H7 (cell line): ENCODE measurements at regions not wholly inside any gene's neighbourhood (a gene's known extent, or its start where the extent isn't known, plus 50 kb on each side); places are given as distances from the start of the nearest gene placed in this dataset.

ENCODE experiments used
- DNase-seq: peaks from one replicate; pipeline ENCODE4 v3.0.0; 2012
- H3K27me3 ChIP-seq: 2 replicates; pipeline ENCODE4 v1.6.0; 2011; ENCODE audit warnings: mild to moderate bottlenecking, low read length; ENCODE audit not compliant: control insufficient read depth, insufficient read depth
- H3K36me3 ChIP-seq: replicated peaks from 2 replicates; pipeline ENCODE4 v1.5.1; 2011; ENCODE audit warnings: low read length; ENCODE audit not compliant: control insufficient read depth, insufficient read depth
- H3K4me3 ChIP-seq: 2 replicates; pipeline ENCODE4 v1.5.1; 2011; ENCODE audit warnings: low read depth, mild to moderate bottlenecking, control low read depth, low read length, moderate library complexity; ENCODE audit not compliant: insufficient read depth

GRCh38 chr2:128377071-128377910, 58.6 kb upstream of the HS6ST1 start:
- Histone ChIP-seq H3K36me3 (no peaks in the 10 kb centered on the region), H3K27me3 (peaks cover 2% of the 10 kb centered on the region; the same call in 1 of the 2 replicates), H3K4me3 (no peak overlapping the region)
- DNase-seq: peak; percentile 57

GRCh38 chr2:128378231-128379020, 59.8 kb upstream of the HS6ST1 start:
- Histone ChIP-seq H3K4me3 (no peak overlapping the region), H3K36me3 (no peaks in the 10 kb centered on the region), H3K27me3 (peaks cover 2% of the 10 kb centered on the region; the same call in 1 of the 2 replicates)
- peak; percentile 58 for DNase-seq

- H3K27me3 ChIP-seq: peaks cover 2% of the 10 kb centered on the region; the same call in 1 of the 2 replicates
- H3K36me3 ChIP-seq: no peaks in the 10 kb centered on the region
- no peak overlapping the region for H3K4me3 ChIP-seq
- DNase-seq: peak; percentile 76
Observed at GRCh38 chr2:128379021-128380015, 60.6 kb upstream of the HS6ST1 start.

- H3K4me3 ChIP-seq: no peak overlapping the region
- peaks cover 2% of the 10 kb centered on the region; the same call in 1 of the 2 replicates for H3K27me3 ChIP-seq
- peak; percentile 51 for DNase-seq
- no peaks in the 10 kb centered on the region for H3K36me3 ChIP-seq
Observed at GRCh38 chr2:128380061-128380889, 61.6 kb upstream of the HS6ST1 start.

GRCh38 chr2:128380961-128381938, 62.6 kb upstream of the HS6ST1 start:
- Histone ChIP-seq H3K4me3 (no peak overlapping the region), H3K36me3 (no peaks in the 10 kb centered on the region), H3K27me3 (peaks cover 2% of the 10 kb centered on the region; the same call in 1 of the 2 replicates)
- DNase-seq: peak; percentile 64

- Histone ChIP-seq H3K36me3 (no peaks in the 10 kb centered on the region), H3K27me3 (peaks cover 2% of the 10 kb centered on the region; the same call in 1 of the 2 replicates), H3K4me3 (no peak overlapping the region)
- DNase-seq: no peak
Observed at GRCh38 chr2:128384446-128384845, 65.8 kb upstream of the HS6ST1 start.

- no peaks in the 10 kb centered on the region for H3K36me3 ChIP-seq
- H3K4me3 ChIP-seq: no peak overlapping the region
- no peaks in the 10 kb centered on the region; the same call in 1 of the 2 replicates for H3K27me3 ChIP-seq
- no peak for DNase-seq
Observed at GRCh38 chr2:128384956-128385355, 66.3 kb upstream of the HS6ST1 start.

- no peaks in the 10 kb centered on the region for H3K36me3 ChIP-seq
- H3K4me3 ChIP-seq: no peak overlapping the region
- H3K27me3 ChIP-seq: no peaks in the 10 kb centered on the region; the same call in 1 of the 2 replicates
- DNase-seq: no peak
Observed at GRCh38 chr2:128385365-128385764, 66.7 kb upstream of the HS6ST1 start.

GRCh38 chr2:128386066-128386465, 67.4 kb upstream of the HS6ST1 start:
- peak; percentile 28 for DNase-seq

GRCh38 chr2:128388499-128388941, 69.9 kb upstream of the HS6ST1 start:
- H3K36me3 ChIP-seq: no peaks in the 10 kb centered on the region
- no peaks in the 10 kb centered on the region for H3K27me3 ChIP-seq
- no peak overlapping the region for H3K4me3 ChIP-seq
- DNase-seq: peak; percentile 28

More at GRCh38 chr2:128386066-128386465, 67.4 kb upstream of the HS6ST1 start:
- Histone ChIP-seq H3K4me3 (no peak overlapping the region), H3K36me3 (no peaks in the 10 kb centered on the region), H3K27me3 (no peaks in the 10 kb centered on the region; the same call in 1 of the 2 replicates)

- no peaks in the 10 kb centered on the region for H3K36me3 ChIP-seq
- H3K4me3 ChIP-seq: no peak overlapping the region
- H3K27me3 ChIP-seq: no peaks in the 10 kb centered on the region
- DNase-seq: peak; percentile 61
Observed at GRCh38 chr2:128389388-128390086, 70.9 kb upstream of the HS6ST1 start.
